ENCODE measurements at regions not wholly inside any gene's neighbourhood (a gene's known extent, or its start where the extent isn't known, plus 50 kb on each side); places are given as distances from the start of the nearest gene placed in this dataset.

- Mint-ChIP-seq H3K27ac (no peak overlapping the region), H3K9me3 (peaks cover 13% of the 10 kb centered on the region), H3K4me1 (peaks cover 11% of the 10 kb centered on the region), H3K27me3 (ENCODE audit: insufficient read depth, low read depth) (peaks cover 1% of the 10 kb centered on the region), H3K4me3 (no peak overlapping the region), H3K36me3 (peaks cover 5% of the 10 kb centered on the region)
- Histone ChIP-seq H3K27ac (no peak overlapping the region), H3F3A (ENCODE audit: low read depth) (no peaks in the 10 kb centered on the region), H3K27me3 (no peaks in the 10 kb centered on the region), H3K9me3 (ENCODE audit: low read depth) (no peaks in the 10 kb centered on the region), H3K9ac (no peak overlapping the region), H3K36me3 (no peaks in the 10 kb centered on the region), H2AFZ (replicated peaks) (no peak overlapping the region), H4K20me1 (ENCODE audit: low read depth) (no peaks in the 10 kb centered on the region), H3K4me2 (no peak overlapping the region), H3K79me2 (ENCODE audit: low read depth) (no peaks in the 10 kb centered on the region), H3K4me3 (no peak overlapping the region), H3K4me1 (no peaks in the 10 kb centered on the region)
- TF ChIP-seq EZH2 (IDR thresholded peaks at IDR 0.05) (no peak), EZH2phosphoT487 (IDR thresholded peaks at IDR 0.05) (no peak), CTCF (IDR thresholded peaks at IDR 0.05) (no peak)
- no peak for DNase-seq (ENCODE audit: low spot score)
These were observed 801.0 kb upstream of the CITED2 start for GRCh38 chr6:140175486-140175885.

- Histone ChIP-seq H3K4me1 (no peaks in the 10 kb centered on the region), H3K4me3 (no peak overlapping the region), H3K9me3 (ENCODE audit: low read depth) (no peaks in the 10 kb centered on the region), H3K27ac (no peak overlapping the region), H3K79me2 (ENCODE audit: low read depth) (no peaks in the 10 kb centered on the region), H3K4me2 (no peak overlapping the region), H3K9ac (no peak overlapping the region), H3K27me3 (no peaks in the 10 kb centered on the region), H3F3A (ENCODE audit: low read depth) (no peaks in the 10 kb centered on the region), H4K20me1 (ENCODE audit: low read depth) (no peaks in the 10 kb centered on the region), H2AFZ (replicated peaks) (no peak overlapping the region), H3K36me3 (no peaks in the 10 kb centered on the region)
- H3K9me3 Mint-ChIP-seq: peaks cover 17% of the 10 kb centered on the region
- no peak overlapping the region for H3K27ac Mint-ChIP-seq
- H3K27me3 Mint-ChIP-seq (ENCODE audit: insufficient read depth, low read depth): peaks cover 4% of the 10 kb centered on the region
- H3K4me3 Mint-ChIP-seq: no peak overlapping the region
- H3K36me3 Mint-ChIP-seq: peaks cover 5% of the 10 kb centered on the region
- no peak for TF ChIP-seq EZH2 (IDR thresholded peaks at IDR 0.05)
- TF ChIP-seq EZH2phosphoT487 (IDR thresholded peaks at IDR 0.05): no peak
- no peak for TF ChIP-seq CTCF (IDR thresholded peaks at IDR 0.05)
- DNase-seq (ENCODE audit: low spot score): no peak
- H3K4me1 Mint-ChIP-seq: peaks cover 8% of the 10 kb centered on the region
These were observed 800.1 kb upstream of the CITED2 start for GRCh38 chr6:140174524-140174923.

GRCh38 chr6:140168365-140168764 lies 793.9 kb upstream of the CITED2 start:
- H3K9ac ChIP-seq: no peak overlapping the region
- no peaks in the 10 kb centered on the region for H3K9me3 ChIP-seq (ENCODE audit: low read depth)
- Mint-ChIP-seq H3K9me3 (peaks cover 17% of the 10 kb centered on the region), H3K4me1 (no peaks in the 10 kb centered on the region), H3K27ac (no peak overlapping the region), H3K4me3 (no peak overlapping the region), H3K36me3 (peaks cover 5% of the 10 kb centered on the region), H3K27me3 (ENCODE audit: insufficient read depth, low read depth) (peaks cover 4% of the 10 kb centered on the region)
- H3K4me1 ChIP-seq: no peaks in the 10 kb centered on the region
- H3K4me2 ChIP-seq: no peak overlapping the region
- no peak overlapping the region for H2AFZ ChIP-seq (replicated peaks)
- no peaks in the 10 kb centered on the region for H3K79me2 ChIP-seq (ENCODE audit: low read depth)
- H4K20me1 ChIP-seq (ENCODE audit: low read depth): no peaks in the 10 kb centered on the region
- DNase-seq (ENCODE audit: low spot score): no peak
- H3K4me3 ChIP-seq: no peak overlapping the region
- no peaks in the 10 kb centered on the region for H3F3A ChIP-seq (ENCODE audit: low read depth)
- no peaks in the 10 kb centered on the region for H3K36me3 ChIP-seq
- TF ChIP-seq CTCF (IDR thresholded peaks at IDR 0.05) (no peak), EZH2 (IDR thresholded peaks at IDR 0.05) (no peak), EZH2phosphoT487 (IDR thresholded peaks at IDR 0.05) (no peak)
- H3K27me3 ChIP-seq: no peaks in the 10 kb centered on the region
- no peak overlapping the region for H3K27ac ChIP-seq
